ENCODE measurements at regions not wholly inside any gene's neighbourhood (a gene's known extent, or its start where the extent isn't known, plus 50 kb on each side); places are given as distances from the start of the nearest gene placed in this dataset.

DNA sequence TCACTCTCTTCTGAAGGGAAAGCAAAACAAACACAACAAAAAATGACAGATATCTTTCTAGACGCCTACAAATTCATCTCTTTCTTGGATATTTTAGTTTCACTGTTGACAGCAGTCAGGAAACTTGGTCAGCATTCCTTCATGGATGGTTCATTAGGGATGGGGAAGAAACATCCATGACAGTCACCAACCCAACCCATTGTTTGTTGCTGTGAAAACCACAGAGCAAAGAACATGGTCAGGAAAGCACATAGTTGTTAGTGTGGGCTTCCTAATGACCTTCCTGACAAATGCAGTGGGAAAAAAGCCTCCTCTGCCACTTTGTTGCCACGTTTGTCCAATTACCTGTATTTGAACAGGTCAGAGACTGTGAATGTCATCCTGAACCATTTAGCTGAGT lies 139.8 kb upstream of the SNX19 start:
- no peak for DNase-seq

DNA sequence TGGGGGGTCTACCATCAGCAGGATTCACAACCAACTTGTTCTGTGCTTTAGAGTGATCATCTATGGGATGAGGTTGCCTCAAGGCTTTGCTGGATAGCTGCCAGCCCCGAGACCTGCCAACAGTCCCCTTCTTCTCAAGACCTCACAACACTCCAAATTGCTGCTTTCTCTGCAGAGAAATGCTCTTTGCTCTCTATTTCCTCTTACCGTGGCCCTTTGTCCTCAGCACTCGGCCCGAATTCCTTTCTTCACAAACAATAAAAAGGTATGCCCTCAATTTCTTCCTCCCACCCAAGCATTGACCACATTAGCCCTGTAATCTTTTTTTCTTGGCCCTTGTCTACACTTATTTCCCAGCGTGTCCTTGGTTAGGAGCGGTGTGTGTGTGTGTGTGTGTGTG lies 147.4 kb upstream of the SNX19 start:
- DNase-seq: no peak

DNA sequence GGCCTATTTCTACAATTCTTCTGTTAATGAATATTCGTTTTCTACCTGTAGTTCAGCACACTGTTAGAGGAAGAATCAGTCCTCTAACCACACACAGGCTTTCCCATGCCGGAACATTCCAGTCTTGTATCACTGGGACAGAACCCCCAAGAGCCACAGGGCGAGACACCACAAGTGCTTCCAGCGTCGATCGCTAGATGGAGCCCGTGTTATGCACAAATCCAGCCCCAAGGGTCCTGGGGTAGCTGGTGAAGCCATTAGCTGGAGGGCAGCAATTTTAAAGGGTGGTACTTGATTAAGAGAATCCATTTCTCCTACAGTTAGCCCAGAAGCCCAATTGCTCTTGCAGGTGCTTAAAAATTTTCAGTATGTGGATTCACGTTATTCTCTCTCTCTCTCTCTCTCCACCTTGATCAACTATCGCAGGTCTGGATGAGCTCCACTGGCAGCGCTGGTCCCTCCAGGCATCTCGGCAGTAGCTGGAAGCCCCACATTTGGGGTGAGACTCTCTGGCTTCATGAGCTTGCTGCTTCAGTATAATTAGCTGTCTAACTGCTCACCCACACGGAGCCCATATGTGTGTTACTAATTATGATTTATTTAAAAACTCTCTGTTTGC lies 148.2 kb upstream of the SNX19 start:
- DNase-seq: no peak

DNA sequence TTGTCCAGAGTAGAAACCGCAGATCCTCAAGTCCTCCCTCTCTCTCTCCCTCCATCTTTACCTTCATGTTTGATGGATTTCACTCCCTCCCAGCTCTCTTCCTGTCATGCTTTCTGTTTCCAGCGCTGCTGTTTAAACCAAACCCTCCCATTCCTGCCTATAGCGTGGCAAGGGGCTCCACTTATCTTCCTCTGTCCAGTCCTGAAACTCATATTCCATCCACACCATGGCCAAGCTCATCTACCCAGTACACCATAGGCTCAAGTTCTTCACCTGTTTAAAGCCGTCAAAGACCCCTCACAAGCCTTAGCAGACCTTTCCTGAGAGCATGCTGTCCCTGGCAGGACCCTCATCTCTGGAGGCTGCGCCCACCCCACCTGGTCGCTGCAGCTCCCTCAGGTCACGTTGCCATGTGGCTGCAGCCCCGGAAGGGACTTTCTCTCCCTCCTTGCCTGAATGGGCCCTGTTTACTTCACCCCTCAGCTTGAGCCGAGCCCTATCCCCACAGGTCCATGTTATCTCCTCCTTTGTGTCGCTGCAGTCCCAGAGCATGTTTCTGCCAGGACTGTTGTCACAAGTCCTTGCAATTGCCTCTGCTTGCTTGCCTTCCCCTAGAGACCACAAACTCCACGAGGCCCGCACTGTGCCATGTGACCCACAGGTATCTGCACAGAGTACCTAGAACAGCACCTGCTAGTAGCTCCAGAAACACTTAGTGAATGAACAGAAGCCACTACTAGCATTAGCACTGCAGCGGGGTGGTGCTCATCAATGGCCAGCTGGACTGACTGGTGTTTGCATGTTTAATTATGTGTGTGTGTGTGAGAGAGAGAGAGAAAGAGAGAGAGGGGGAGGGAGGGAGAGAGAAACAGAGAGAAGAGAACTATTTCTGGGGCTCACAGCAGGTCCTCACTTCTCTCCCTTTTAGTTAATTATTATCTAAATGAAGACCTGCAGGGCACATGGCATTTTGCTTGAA lies 149.4 kb upstream of the SNX19 start:
- DNase-seq: no peak

DNA sequence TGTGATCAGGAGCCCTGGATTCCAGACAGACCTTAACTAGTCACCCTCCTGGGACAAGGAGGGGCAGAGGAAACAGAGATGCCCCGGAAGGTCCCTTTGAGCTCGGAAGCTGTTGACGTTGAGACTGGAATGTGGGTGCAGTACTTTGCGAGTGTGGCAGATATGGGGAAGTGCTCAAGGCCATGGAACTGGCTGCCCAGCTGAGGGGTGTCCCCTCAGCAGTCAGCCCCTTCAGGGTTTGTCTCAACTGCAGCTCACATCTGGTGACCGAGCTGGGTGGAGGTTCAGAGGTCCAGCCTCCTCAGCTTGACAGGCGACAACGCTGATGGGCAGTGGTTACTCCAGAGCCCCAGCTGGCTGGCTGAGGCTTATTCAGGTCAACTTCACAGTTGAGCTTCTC lies 150.3 kb upstream of the SNX19 start:
- DNase-seq: no peak

DNA sequence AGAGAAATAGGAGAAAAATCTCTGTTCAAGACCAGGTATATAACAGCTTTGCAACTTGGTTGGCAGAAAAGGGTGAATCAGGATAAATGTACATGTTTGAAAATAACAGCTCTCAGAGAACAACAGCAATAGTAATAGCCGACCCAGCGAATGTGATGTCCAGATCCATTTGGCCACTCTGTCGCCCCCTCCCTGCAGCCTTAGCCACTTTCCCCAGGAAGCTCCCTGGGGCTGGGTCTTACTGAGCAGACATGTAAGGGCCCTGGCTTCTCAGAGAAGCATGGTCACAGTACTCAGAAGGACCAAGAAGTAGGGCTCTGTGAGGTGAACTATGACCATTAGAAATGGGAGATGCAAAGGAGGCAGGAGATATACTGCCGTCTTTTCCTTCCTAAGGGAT lies 154.1 kb upstream of the SNX19 start:
- no peak for DNase-seq

DNA sequence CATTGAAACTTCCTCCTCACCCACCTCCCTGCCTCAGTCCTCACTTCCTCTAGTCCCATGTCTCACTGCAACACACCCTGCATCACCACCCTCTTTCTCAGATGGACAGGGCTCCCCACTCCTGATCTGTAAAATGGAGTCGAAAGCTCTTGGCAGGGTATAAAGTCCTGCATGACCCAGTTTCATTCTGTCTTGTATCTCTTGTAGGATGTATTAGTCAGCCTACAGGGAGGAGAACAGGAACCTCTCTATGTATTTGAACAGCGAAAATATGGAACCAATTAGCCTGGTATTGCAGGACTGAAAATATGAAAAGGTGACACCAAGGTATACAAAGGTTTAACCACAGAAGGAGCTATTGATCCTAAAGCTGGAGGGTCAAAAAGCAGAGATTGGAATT lies 156.9 kb upstream of the SNX19 start:
- DNase-seq: no peak

DNA sequence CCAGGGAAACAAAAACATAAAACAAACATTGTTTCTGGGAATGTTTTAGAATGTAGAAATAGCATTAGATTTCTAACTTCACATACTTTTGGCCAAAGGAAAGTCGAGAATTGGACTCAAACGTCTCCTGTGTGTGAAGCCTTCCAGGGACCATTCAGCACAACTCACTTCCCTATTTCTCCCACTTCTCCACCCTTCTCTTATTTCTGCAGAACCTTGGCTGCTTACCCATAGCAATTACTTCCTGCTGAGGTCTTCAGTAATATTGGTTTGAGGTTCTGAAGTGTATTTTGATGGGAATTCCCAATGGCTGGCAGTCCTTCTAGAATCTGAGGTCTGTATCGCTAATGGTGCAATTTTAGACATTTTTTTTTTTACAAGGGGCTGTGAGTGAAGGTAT lies 158.3 kb upstream of the SNX19 start:
- DNase-seq: no peak

DNA sequence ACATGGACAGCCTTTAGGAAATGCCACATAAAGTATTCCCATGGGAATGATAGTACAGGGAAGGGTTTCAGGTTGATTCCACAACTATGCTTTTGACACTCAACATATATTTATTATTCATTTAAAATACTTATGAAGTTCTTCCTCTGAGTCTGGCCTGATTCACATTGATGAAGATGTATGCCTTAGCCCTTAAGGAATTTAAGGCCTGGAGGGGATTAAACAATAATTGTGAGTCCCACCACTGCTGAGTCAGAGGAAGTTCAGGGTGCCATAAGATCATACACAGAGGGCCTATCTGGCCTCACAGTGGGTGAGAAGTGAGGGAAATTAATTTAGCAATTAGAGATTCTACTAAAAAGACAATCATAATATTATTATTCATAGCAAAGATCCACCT lies 161.1 kb upstream of the SNX19 start:
- DNase-seq: no peak

DNA sequence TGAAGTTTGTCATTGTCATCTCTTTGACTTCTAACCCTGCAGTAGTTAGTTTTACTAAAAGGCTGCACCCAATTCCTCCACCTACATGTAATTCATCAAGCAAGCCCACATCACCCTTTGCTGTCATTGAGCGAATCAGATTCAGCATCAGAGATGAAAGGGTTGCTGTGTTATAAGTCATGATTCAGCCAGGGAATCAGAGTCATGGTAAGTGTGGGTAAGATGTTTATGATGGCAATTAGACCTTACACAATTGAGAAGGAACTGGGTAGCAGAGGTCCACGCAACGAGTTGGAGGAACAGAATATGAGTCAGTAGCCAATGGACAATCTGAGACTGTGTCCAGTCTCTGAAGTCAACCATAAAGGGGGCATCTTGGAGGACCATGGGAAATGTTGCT lies 162.8 kb upstream of the SNX19 start:
- DNase-seq: no peak

DNA sequence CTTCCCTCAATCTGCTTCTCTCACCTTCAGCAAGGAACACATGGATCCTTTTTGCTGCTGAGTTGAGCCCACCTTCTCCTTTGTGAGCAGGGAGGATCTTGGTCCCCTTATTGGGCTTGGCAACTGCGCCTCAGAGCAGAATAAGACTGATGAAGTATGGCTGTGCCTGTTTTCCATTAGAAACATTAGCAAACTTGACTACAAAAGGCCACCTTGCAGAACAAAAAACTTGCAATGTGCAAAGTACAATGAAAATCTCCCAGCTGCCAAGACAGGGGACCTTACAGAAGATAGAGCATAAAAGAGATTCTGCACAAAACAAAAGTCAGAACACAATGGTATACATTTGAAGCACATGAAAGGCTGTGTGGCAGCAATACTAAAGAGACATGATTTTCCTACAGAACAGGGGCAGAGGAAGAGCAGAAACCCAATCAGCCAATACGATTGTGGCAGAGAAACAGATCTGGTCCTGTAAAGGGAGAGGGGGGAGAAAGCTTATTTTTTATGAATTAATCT lies 173.5 kb upstream of the SNX19 start:
- no peak for DNase-seq

DNA sequence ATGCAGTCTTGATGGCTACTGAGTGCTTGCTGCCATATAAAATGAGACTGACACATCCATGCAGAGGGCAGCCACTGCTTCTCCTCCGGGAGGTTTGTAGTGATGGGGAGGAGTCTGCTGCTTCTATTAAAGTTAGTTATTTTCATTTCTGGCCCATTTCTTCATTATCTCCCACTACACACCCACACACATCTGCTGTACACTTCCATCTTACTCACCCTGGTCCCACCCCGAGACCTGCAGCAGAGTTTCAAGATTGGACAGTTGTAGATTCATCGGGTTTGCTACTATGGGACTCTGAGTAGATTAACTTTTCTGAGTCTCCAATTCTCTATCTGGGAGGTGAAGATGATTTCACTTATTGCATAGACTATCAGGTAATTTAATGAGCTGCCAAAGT lies 176.2 kb upstream of the SNX19 start:
- no peak for DNase-seq

DNA sequence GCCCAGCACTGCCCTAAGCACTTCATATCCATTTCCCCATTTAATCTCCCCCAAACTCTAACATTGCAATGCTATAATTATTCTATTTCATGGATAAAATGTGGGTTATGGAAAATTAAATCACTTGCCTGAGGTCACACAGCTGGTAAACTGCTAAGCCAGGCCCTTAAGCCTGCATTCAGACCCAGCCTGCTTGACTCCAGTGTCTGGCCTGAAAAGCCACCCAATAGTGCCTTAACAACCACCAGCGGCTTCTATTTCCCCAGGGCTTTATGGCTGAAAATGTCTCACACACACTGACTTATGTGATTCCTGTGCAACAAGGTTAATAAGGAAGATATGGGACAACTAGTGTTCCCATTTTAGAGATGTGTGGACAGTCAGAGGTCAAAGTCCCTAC lies 178.5 kb upstream of the SNX19 start:
- no peak for DNase-seq

DNA sequence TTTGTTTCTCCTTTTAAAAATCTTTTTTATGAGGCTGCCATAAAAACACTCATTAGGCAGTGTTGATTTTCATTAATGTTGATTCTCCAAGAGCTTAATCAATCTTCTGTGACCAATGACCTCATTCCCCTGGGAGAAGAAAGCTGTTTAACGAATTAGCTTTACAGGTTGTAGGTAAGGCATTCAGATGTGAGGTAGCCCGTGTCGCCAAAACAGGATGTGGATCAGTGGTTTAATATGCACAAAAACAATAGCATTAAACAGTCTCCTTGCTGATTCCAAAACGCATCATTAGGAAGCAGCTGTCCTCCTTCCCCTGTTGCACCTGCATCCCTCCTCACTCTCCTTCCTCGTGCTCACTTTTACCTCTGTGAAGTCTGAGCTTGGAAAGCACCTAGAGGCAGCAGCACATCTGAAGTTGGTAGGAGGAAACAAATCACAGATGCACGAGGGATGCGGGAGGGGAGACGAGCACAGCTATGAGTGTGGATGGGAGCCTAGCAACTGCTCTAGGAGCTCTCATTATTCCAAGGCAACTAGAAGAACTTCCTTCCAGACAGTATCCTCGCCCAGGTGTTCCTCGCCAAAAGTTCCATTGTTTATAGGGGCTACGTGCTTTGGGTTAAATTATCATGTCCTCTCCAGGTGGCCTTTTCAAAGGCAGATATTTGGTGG lies 179.4 kb upstream of the SNX19 start:
- no peak for DNase-seq

DNA sequence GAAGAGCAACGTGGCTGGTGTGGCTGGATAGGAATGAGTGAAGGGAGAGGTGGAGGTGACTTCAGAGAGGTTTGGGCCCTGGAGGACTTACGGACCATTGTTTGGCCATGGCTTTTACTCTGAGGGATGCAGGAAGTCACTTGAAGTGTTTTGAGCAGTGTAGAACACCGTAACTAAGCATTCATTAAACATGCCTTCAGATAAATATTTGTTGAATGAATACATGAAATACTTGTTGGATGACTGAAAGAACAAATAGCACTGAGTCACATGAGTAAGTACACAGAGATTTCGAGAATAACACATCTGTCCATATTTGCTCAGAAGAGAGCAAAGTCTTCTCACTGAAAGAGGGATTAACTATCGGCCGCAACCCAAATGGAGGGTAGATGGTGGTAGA lies 182.7 kb upstream of the SNX19 start:
- DNase-seq: no peak

DNA sequence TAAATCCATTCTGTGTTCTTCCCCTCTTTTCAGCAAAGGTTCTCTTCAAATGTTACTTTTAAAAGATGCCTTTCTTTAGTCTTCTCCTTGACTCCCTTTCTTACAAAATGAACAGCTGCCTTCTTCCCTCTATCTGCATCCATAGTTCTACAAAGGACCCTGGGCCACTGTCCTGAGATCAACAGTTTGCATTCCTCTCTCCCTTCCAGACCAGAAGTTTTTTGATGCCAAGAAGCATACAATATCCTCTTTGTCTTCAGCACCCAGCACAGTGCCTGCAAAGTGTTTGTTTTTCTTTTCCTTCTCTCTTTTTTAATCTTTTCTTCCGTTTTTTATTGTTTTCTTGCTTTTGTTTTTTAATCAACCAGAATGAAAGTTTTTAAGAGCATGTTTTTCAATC lies 183.5 kb upstream of the SNX19 start:
- no peak for DNase-seq

DNA sequence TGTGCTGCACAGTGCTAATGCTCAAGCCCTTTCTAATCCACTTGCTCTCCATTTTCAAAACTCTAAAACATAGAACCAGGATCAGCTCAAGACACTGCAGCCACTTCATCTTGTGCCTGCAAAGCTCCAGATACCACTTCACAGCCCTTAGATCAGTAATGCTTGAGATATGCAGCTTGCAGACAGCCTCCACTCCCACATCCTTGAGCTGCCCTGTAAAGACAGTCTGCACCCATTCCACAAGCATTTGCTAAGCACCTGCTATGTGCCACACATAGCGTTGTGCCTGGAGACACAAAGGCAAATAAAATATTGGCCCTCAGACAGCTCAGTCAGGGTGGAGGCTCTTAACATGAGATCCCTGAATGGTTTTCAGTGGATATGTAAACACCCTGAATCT lies 192.5 kb upstream of the SNX19 start:
- DNase-seq: no peak

DNA sequence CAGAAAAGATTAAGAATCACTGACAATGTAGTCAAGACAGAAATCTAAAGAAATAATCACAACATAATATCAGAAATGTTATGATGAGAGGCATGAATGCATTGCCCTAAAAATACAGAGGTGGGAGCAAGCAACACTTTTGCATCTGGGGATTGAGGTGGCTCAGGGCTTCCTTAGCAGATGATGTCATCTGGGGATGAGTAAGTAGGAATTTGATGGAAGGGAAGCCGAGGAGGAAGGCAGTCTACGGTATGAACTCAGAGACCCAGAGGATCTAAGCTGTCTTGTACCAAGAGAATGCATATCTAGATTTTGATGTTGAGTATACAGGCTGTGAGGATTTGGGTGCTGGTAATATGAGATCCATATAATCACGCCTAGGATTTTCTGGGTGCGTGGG lies 193.0 kb upstream of the SNX19 start:
- DNase-seq: no peak

DNA sequence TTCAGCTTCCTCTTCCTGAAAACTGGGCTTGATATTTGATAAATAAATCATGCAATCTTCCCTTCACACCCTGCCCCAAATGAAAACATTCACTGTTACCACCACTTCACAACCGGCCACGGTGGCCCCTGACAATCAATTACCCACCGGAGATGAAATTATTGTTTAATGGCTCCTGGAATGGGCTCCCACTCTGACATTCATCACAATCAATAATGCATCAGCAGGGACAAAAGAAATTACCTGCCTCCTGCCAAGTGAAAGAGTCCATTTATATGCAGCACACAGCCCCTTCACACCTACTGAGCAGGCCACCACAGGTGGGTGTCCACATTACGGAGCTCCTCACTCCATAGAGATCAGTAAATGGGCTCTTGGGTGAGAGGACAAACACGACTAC lies 193.5 kb upstream of the SNX19 start:
- no peak for DNase-seq

DNA sequence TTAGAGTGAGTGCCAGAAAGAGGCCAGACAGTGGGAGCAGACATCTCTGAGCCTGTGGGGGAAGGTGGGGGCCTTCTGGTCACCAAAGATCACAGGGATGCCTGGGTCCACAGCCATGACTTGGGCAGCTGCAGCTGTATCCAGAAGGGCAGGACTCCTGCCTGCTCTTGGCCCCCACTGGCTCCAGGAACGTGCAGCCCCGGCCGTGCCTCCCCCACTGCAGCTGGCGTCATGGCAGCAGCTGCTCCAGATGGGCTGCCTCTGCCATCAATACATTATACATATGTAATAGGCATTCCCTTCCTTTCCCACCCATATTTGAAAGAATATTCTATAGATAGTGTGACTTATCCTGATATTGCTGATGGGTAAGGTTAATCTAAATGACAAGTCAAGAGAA lies 195.5 kb upstream of the SNX19 start:
- DNase-seq: no peak

DNA sequence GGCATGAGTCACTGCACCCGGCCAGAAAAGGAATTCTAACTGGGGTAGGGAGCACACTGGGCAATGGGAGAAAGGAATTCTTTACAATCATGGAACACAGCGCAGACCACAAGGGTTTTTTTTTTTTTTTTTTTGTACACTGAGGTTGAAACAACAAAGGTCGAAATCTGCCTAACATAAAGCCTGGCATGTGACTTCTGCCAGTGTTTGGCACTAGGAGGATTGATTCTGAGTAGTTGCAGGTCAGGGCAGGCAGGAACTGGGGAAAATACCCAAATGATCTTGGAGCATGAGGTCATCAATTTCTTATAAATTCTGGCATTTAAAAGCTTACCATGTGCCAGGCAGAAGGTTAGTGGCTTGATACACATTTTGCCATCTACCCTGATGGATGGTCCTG lies 202.0 kb upstream of the SNX19 start:
- no peak for DNase-seq

DNA sequence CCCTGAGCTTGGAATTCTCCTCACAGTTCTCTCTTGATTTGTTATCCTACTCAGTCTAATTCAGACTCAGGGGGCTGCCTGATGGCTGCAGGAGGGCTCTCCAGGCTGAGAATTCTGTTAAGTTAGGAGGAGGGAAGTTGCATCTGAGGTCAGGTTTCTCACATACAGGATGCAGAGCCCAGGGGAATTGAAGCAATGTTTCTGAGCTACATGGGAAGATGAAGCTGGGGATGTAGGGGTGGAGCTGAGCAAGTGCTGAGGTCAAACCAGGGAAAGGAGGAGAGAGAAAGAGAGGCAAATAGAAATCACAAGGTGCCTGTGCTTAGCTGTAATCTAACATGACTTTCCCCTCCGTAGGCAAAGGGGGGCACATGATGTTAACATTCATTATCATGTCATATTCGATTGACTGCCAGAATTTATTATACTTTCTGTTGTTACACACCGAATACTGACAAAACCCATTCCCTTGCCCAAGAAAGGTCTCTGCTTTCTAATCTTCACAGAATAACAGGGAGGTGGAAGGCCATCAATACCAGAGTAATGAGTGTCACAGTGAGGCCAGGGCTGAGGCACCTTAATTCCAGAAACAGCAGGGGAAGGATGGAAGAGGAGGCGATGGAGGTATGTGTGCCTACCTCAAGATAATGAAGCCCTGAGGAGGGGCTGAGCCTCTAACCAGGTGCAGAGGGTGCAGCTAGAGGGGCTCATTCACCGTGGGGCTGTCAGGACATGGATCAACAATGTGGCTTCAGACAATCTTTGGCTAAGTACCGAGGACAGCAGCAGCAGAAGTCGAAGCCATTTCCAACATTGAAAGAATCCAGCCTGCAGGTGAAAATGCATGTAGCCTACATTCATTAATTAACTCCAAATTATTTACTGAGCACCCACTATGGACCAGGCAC lies 205.4 kb upstream of the SNX19 start:
- no peak for DNase-seq

DNA sequence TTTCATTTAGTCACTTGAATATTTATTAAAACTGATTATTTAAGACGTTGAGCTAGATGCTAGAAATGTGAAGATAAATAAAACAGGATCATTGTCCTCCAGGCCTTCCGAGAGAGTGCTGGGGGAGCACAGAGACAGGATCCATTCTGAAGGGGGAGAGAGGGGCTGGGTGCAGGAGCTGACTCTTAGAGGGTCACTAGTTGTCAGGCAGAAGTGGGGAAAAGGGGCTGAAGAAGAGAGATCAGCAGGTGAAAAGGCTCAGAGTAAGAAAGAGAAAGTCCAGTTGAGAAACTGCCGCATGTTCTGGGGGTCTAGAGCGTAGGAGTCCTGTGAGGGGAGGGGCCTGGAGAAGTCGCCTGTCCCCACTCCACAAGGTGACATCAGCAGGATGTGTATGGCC lies 206.2 kb upstream of the SNX19 start:
- DNase-seq: no peak
